PFSK-1 (cell line): ENCODE measurements at regions not wholly inside any gene's neighbourhood (a gene's known extent, or its start where the extent isn't known, plus 50 kb on each side); places are given as distances from the start of the nearest gene placed in this dataset.

Source experiments
- FOXP2 ChIP-seq: optimal IDR thresholded peaks from 2 replicates; pipeline ENCODE3; 2011; ENCODE audit warnings: borderline replicate concordance, control low read depth, inconsistent platforms; ENCODE audit not compliant: insufficient read depth; ENCODE audit errors: extremely low read length, extremely low read depth
- POLR2AphosphoS5 ChIP-seq: IDR thresholded peaks from 2 replicates; pipeline ENCODE4 v1.6.1; 2012; ENCODE audit warnings: low read depth, mild to moderate bottlenecking, control low read depth, low read length, moderate library complexity
- REST ChIP-seq, 2 experiments: IDR thresholded peaks; 2 replicates each; pipeline versions ENCODE4 v1.6.1 to v1.8.0; 2011 to 2012; ENCODE audit warnings: low read depth in 2 of 2, low read length in 2 of 2, control low read depth in 1 of 2, inconsistent platforms in 1 of 2, mild to moderate bottlenecking in 1 of 2, moderate library complexity in 1 of 2; ENCODE audit not compliant: insufficient read depth in 1 of 2
- SIN3A ChIP-seq: IDR thresholded peaks from 2 replicates; pipeline ENCODE4 v1.6.1; 2012; ENCODE audit warnings: mild to moderate bottlenecking, low read length, moderate library complexity, borderline replicate concordance; ENCODE audit not compliant: insufficient read depth
- TAF1 ChIP-seq: IDR thresholded peaks from 2 replicates; pipeline ENCODE4 v1.6.1; 2012; ENCODE audit warnings: low read length, control low read depth, borderline replicate concordance; ENCODE audit not compliant: insufficient read depth

GRCh38 chr9:90156318-90156717 lies 486.3 kb downstream of the DIRAS2 start:
- TF ChIP-seq SIN3A = no peak
- no peak for TF ChIP-seq FOXP2
- TF ChIP-seq TAF1 = no peak
- no peak for TF ChIP-seq POLR2AphosphoS5
- no peak for TF ChIP-seq REST (IDR thresholded peaks at IDR 0.05; ENCODE audit: insufficient read depth in 1 of 2, low read depth in 2 of 2, low read length in 2 of 2)

DNA sequence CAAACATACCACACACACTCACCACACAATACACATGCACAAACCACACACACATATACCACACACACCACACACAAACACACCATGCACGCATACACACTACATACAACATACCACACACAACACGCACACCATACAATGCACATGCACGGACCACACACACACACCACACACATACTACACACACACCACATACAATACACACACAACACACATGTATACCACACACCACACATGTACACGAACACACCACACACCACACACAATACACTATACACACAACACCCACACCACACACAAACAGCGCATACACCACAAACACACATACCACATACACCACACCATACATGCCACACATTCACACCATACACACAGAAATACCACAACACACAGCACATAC lies 480.3 kb downstream of the DIRAS2 start:
- TF ChIP-seq POLR2AphosphoS5 (no peak), SIN3A (no peak), REST (IDR thresholded peaks at IDR 0.05; ENCODE audit: insufficient read depth in 1 of 2, low read depth in 2 of 2, low read length in 2 of 2) (no peak), FOXP2 (no peak), TAF1 (no peak)

DNA sequence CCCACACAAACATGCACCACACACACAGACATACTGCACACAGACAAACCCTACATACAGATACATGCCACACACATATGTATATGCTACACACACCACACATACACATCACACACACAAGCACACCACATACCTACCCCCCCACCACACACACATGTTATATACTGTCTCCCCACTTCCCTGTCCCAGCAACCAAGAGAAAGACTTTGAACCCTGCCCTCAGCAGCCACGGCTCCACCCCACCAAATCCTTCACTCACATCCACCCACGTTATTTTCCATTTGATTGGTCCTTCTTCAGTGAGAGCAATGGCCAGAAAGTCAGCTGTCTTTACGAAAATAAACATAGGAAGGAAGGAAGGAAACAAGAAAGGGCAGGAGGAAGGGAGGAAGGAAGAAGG lies 479.8 kb downstream of the DIRAS2 start:
- TF ChIP-seq SIN3A (no peak), FOXP2 (no peak), POLR2AphosphoS5 (no peak)

GRCh38 chr9:90165281-90165680 lies 477.3 kb downstream of the DIRAS2 start:
- no peak for TF ChIP-seq REST (IDR thresholded peaks at IDR 0.05; ENCODE audit: insufficient read depth in 1 of 2, low read depth in 2 of 2, low read length in 2 of 2)
- TF ChIP-seq POLR2AphosphoS5 = no peak
- no peak for TF ChIP-seq SIN3A
- TF ChIP-seq FOXP2 = no peak
- TF ChIP-seq TAF1 = no peak

GRCh38 chr9:90167914-90168313 lies 474.7 kb downstream of the DIRAS2 start:
- no peak for TF ChIP-seq SIN3A
- TF ChIP-seq REST (IDR thresholded peaks at IDR 0.05; ENCODE audit: insufficient read depth in 1 of 2, low read depth in 2 of 2, low read length in 2 of 2) = no peak
- no peak for TF ChIP-seq TAF1
- TF ChIP-seq POLR2AphosphoS5 = no peak
- TF ChIP-seq FOXP2 = no peak
